NCI-H2196 (cell line): ENCODE measurements at regions not wholly inside any gene's neighbourhood (a gene's known extent, or its start where the extent isn't known, plus 50 kb on each side); places are given as distances from the start of the nearest gene placed in this dataset.

Source experiments
- DNase-seq: peaks from one replicate; lab custom pipeline; 2025; ENCODE audit not compliant: unreplicated experiment; lab: John Stamatoyannopoulos, UW

DNA sequence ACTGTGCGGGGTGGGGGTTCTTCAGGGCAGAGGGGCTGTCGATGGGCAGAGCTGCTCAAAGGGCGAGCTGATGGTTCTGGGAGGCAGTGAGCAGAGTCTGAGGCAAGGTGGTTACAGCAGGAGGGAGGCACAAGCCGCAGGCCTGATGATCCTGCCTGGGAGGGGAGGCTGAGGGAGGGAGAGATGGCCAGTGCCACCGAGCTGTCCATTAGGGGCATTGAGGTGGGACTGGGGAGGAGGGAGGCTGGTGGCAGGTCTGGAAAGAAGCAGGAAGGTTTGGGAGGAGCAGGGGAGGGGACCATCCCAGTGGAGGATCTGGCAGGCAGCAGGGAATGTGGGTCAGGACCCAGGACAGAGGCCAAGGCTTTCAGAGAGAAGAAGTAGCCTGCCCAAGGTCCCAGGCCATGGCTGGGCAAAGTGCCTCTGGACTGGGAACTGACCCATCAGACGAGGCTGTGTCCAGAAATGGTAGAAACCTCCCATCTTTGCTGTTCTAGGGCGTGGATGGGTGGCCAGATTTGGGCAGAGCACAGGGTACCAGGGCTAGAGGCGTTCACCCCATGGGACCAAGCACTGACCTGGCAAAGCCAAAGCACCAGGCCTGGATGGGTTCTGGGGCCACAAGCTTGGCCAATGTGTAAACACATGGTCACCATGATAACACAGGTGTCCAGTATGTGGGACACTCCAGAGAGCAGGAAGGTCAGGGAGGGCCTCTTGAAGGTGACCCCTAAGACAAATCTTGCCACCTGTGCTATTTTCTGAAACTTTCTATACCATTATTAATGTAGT is 55.5 kb downstream of the INHBB start:
- no peak for DNase-seq

DNA sequence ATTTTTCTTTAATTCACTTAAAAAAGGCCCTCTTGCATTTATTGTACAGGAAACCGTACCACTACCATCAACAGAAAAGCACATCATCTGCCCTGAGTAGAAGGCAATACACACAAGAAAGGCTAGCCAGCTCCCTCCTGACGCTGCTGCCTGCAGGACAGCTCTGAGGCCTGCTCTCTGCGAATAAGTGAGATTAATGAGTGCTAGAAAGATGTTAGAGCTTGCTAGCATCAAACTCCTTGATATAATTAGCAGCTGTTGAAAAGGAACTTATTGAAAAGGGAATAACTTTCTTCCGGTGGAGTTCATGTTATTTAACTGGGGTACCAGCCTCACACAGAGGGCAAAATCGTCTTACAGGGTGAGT is 56.1 kb downstream of the INHBB start:
- DNase-seq: no peak

DNA sequence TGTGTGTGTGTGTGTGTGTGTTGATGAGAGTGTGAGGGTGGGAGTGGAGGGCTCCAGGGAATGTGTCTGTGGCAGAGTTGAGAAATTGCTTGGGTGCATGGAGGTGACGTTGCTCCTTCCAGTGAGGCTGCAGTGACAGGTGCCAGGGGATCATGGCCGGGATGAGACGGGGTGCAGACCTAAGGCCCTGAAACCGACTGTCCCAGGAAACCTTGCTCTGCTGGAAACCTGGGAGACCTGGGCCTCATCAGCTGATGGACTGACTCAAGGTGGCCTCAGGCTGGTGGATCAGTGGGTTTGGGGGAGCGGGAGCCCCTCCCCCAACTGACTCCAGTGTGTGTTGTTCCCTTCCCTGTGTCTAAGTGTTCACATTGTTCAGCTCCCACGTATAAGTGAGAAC is 56.6 kb downstream of the INHBB start:
- no peak for DNase-seq

DNA sequence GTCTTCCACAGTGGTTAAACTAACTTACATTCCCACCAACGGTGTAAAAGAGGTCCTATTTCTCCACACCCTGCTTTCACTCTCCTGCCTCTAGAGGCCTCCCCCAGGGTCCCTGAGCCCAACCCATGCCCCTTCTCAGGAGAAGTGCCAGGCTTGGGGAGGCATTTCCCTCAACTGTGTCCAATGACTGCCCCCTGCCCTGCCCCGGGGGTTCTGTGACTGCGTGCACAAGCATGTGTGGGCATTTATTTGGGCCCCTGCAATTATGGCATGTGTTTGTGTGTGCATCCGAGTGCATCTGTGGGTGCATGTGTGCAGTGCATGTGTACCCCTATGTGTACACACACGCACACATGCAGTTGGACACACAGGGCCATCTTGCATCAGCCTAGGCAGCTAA is 57.3 kb downstream of the INHBB start:
- no peak for DNase-seq

DNA sequence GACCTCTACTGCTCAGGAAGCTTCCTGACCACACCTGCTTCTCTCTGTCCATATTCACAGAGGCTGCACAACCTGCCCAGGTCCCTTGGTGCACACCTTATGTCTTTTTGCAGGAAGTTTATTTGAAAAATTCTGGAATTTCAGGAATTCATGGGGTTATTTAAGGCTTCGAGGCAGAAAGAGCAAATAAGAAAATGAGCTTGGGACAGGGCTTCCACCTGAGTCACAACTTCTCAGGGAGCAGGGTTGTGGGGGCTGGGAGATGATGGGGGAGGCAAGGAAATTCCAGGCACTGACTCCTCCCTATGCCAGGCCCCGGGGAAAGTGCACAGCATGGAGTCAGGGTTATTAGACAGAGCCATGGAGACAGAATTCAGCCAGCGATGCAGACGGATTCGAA is 57.7 kb downstream of the INHBB start:
- no peak for DNase-seq

DNA sequence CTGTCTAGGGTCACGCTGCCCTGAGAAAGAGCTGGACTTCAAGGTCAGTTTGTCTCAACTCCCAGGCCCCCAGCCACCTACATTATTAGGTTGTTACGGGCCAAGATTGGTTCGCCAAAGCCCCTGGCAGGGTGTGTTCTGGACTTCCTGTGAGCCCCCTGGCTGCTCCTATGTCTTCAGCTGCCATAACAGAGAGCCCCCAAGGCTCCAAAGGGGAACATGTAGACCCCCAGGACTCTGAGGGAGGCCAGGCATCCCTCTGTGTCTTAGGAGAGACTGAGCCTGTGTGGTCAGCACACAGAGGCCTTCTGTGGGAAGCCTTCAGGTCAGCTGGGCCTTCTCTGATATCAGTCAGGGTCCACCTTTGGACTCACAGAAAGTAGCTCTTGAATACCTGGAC is 58.3 kb downstream of the INHBB start:
- DNase-seq: no peak

DNA sequence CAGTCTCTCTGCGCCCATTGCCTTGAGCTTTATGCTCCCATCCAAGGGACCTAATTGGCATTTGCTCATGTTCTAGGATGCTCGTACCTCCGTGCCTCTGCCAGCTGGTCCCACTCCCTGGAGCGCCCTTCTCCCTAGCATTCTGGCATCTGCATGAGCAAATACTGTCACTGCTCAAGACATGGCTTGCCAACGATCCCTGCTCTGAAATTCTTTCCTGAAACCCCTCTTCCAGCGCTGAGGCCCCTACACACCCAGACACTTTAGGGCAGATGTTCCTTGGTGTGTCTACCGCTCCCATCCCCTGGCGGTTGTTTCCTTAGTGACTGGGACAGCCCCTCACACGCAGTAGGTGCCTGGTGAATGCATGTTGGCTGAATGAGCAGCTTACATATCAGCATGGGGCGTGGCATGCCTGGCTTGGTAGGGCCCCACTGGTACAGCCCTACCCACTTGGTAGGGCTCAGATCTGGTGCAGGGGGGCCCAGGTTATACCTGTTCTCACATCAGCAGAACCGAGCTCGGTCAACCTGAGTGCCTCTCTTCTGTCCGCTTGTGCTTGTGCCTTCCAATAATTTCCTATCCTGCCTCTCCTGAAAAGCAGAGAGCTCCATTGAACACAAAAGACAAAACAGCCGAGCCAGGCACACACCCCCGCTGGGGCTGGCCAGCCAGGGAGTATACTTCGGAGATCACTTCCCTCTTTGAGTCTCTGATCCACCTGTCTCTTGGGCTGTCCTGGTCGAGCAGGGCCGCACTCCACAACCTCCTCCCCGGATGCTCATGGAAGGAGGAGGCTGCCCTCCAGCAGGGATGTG is 59.2 kb downstream of the INHBB start:
- no peak for DNase-seq

DNA sequence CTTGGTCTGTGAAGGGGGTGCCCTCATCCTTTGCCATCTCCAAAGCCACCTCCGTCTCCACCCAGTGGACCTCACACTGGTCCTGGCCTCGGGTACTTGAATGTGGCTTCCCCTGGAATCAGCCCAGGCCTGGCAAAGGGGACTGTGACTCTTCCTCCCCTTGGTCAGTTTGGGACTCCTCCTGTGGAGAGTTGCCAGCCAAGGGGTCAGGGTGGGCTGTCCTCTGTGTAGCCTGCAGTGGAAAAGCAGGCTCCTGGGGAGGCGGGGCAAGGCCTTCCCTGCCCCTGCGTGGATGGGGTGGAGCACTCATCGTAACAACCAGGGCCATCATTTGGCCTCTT is 59.8 kb downstream of the INHBB start:
- no peak for DNase-seq

DNA sequence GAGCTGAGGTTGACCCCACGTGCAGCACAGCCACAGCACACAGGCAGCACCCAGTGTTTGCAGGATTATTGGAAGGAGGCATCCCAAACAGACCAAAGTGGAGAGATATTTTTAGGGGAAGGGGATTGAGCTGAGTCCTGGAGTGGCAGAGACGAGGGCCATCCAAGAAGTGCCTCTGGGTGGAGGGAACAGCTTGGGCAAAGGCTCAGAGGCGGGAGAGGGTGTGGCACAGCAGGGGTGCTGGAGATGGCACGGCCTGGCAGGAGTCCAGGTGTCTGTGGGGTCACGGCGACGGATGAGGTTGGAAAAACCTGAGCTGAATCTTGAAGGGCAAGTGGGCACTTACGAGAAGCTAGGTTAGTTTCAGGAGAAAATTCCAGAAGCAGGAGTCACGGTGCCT is 60.6 kb downstream of the INHBB start:
- DNase-seq: no peak

DNA sequence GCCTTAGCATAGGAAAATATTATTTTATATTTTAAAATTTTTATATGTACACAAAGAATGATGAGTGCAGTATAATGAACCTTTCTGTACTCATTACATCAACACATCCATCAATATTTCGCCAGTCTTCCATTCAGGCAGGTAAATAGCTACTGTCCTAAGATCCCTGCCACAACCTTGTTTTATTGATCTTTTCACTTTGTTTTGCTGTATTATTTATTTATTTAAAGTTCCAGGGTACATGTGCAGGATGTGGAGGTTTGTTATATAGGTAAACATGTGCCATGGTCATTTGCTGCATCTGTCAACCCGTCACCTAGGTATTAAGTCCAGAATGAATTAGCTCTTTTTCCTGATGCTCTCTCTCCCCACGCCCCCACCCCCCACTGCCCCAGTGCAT is 64.6 kb downstream of the INHBB start:
- no peak for DNase-seq

DNA sequence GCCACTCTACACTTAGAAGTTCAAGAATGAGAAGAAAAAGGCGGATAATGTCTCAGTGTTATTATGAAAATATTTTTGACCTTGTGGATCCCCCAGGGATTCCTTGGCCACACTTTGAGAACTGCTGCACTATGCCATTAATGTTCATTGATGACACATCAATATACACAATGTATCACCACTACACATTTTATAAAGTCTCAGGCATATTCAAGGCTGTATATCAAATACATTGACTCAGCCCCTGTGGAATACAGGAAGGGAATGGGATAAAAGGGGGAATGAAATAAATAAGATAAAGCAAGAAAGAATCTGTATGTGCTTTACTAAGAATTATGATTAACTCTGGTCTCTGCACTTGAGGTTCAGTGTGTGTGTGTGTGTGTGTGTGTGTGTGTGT is 69.1 kb downstream of the INHBB start:
- no peak for DNase-seq

DNA sequence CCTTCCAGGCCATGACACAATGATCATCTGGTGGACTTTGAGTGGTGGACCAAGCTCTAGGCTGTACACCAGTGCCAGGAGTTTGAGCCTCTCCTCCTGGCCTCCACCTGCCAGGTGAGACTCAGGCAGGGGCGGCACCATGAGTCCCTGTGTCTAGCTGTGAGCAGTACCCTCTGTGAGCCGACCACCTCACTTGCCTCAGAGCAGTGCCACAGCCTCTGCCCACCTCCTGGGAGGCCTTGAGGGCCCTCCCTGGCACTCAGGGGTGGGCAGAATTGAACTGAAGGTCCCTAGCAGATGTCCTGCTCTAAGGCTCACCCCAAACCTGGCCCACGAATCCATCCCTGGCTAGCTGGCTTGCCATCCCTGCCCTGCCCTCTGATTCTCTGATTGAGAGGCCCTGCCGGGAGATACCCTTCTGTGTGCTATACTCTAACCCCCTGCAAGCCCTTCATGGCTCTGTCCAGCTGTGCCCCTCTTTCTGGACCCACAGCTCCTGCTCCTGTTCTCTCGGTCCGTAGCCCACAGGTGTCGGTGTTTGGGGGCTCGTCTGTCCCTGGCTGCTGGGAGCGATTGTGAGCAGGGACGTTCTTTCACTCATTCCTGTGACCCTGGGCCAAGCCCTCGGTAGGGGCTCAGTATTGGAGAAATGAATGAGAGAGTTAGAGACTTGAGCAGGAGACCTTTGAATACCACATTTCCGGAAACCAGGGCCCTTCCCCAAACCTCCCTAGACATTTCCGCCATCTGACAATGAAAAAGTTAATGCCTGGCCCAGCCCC is 70.0 kb downstream of the INHBB start:
- DNase-seq: no peak

DNA sequence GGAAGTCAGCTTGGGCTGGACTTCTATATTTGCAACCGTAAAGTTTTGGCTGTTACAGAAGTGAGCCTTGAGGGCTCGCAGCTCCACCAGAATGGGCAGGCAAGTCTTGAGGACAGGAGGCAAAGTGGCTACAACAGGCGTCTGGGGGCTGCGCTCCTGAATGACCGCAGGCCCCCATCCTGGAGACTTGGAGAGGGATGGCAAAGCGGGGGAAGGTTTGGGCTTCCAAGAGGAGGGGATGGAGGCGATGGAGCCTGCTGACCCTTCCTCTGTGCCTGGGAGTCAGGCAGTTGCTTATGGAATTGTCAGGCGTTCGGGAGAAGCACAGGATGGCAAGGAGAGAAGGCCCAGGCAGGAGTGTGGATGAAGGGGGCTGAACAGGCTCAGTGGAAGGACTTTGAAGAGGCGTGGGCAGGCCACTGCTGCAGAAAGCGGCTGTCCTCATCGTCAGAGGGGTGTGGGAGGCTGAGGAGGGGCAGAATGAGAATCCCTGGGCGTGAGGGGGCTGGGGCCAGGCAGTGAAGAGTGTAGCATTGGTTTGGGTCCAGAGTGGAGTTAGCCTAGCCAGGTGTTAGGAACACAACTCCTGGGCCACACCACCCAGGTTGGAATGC is 72.3 kb downstream of the INHBB start:
- no peak for DNase-seq

DNA sequence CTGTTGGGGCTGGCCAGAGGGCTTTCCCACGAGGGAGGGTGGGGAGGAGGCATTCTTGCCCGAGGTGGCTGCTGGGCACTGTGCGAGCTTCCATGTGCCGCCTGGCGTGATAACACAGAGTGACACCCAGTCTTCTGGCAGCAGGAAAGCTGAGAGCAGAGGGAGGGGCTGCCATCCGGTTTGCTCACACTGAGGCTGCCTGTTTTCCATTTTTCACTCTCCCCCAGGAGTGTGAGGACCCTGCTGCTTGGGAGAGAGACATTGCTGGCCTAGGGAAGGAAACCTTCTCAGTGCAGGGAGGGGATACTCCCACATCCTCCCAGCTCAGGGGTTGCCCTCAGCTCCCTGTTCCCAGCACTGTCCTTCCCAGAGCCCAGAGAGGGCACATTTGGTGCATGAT is 73.1 kb downstream of the INHBB start:
- no peak for DNase-seq

DNA sequence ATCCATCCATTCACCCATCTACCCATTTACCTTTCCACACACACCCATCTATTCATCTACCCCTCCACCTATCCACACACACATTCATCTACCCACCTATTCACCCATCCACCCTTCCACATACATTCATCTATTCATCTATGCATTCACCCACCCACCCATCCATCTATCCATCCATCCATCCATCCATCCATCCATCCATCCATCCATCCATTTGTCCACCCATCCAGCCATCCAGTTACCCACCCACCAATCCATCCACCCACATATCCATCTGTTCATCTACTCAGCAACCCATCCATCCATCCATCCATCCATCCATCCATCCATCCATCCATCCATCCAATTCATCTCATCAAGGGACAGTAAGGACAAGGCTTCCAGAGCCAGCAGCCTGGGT is 74.0 kb downstream of the INHBB start:
- no peak for DNase-seq

DNA sequence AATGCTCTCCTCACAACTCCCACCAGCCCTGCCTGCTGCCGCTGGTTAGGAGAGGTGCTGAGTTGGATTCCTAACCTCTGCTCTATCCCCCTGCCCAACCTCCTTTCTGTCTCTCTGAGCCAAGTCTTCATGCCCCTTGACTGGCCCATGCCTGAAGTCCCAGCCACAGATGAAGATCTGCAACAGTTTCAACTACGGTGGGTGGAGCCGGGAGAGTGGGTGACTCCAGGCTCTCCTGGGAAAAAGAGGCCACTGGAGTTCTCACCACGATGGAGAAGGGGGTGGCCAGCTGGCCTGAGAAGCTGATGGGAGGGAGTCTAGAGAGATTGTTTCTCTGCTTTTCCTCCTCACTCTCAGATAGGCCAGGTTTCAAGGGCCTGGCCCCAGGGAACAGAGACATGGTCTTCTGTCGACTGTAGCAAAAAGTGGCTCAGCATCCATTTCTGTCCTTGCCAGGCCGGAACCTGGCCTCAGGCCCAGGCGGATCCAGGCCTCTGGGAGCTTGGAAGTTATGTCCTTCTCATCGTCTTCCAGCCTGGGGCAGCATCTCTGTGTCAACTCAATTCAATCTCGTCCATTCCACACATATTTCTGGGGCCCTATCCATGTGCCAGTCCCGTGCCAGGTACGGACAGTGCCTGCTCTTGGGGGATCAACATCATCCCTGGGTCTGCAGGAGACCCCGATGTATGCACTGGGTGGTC is 75.3 kb downstream of the INHBB start:
- DNase-seq: no peak

DNA sequence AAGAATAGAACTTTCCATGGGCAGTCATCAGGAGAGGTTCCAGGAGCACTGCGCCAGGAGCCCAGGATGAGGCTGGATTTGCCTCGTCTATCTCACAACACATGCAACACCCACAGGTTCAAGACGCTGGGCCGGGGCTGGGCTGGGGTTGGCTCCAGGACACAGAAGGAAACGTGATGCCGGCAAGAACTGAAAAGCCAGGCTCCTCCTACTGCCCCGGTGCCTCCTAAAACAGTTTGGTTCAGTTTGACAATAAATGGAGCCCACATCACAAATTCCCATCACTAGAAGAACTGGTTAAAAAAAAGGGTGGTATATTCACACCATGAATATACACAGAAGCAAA is 75.9 kb downstream of the INHBB start:
- DNase-seq: no peak

DNA sequence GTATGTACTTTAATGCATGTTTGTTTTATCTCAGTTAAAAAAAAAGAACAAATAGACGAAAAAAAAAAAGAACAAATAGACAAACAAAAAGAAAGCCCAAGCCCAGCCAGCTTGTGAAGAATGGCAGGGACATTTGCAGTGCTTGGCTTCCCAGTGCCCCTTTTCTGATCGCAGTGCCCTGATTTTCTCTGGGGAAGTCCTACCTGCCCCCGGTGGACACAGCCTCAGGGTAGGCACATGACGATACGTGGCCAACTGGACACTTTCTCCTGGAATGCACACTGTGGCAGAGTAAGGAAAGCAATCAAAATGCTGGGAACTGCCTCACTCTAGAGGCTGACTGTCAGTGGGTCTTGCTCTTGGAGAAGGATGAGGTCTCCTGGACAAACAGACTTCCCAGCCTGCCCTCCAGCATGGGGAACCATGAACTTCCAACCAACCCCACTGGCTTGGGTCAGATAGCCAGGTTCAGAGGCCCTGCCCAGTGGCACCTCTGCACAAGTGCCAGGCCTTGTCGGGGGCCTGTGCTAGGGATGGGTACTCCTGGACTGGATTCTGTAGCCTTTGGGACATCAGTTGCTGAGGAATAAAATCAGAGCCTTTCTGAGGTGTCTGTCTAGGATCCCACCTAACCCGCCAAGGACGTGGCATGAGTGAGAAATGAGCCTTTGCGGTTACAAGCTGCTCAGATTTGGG is 76.7 kb downstream of the INHBB start:
- no peak for DNase-seq

DNA sequence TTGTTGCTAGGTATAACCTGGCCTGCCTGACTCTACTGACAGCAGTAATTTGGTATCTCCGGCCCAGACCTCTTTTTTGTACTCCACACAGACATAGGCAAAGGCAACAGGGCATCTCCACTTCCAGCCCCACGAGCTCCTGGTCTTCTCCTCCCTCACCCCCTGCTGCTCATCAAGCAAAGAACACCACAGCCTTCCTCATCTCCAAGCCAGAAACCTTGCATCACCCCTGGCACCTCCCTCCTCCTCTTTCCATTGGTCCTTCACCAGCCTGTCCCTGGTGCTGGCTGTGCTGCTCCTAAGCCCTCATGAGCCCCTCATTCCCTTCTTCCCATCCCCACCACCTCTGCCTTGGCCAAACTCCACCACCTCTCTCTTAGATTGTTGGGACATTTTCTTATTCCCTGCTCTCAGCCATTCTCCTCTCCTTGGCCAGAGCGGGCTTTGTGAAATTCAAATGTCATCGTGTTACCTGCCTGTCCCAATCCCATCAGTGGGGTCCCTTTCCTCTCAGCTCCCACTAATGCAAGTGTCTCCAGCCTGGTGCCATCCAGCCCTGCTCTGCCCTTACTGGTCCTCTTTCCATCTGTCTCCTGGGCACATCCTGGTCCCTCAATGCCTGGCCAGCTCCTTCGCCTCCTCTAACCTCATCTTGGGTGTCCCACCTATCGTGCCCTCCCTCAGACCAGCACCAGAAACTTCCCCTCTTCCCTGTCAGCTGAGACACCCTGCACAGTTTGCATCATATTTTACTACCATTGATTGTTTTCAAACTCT is 77.4 kb downstream of the INHBB start:
- DNase-seq: no peak
